ENCODE measurements at regions not wholly inside any gene's neighbourhood (a gene's known extent, or its start where the extent isn't known, plus 50 kb on each side); places are given as distances from the start of the nearest gene placed in this dataset.

- intact Hi-C loops (cut with DNase I; ENCODE audit: low total_unique reads) (no loop called here), in situ Hi-C loops (cut with MboI; ENCODE audit: low sequenced_read_pairs in 4 of 4) (no loop called here)
- H3K27me3 ChIP-seq = no peaks in the 10 kb centered on the region
- H3K27ac ChIP-seq = no peak overlapping the region
- ATAC-seq (no peak), DNase-seq (no peak)
- no peak overlapping the region for H3K4me3 ChIP-seq
- TF ChIP-seq POLR2A (IDR thresholded peaks at IDR 0.05) = no peak
- TF ChIP-seq CTCF (IDR thresholded peaks at IDR 0.05 in 4 of 5, conservative IDR thresholded peaks at IDR 0.05 in 1 of 5) = no peak
- H3K36me3 ChIP-seq = no peaks in the 10 kb centered on the region
- H3K9me3 ChIP-seq = no peaks in the 10 kb centered on the region
- peaks cover 22 to 24% of the 10 kb centered on the region in 2 donors for H3K4me1 ChIP-seq
Observed at GRCh38 chr6:140314682-140315081, 940.2 kb upstream of the CITED2 start.

GRCh38 chr6:140311146-140311545 lies 936.7 kb upstream of the CITED2 start:
- ATAC-seq (no peak), DNase-seq (no peak)
- Histone ChIP-seq H3K36me3 (no peaks in the 10 kb centered on the region), H3K9me3 (no peaks in the 10 kb centered on the region), H3K27ac (no peak overlapping the region), H3K4me3 (no peak overlapping the region), H3K4me1 (no peaks in the 10 kb centered on the region), H3K27me3 (no peaks in the 10 kb centered on the region)
- in situ Hi-C loops (cut with MboI; ENCODE audit: low sequenced_read_pairs in 4 of 4) = no loop called here
- intact Hi-C loops (cut with DNase I; ENCODE audit: low total_unique reads) = no loop called here
- TF ChIP-seq POLR2A (IDR thresholded peaks at IDR 0.05) (no peak), CTCF (IDR thresholded peaks at IDR 0.05 in 4 of 5, conservative IDR thresholded peaks at IDR 0.05 in 1 of 5) (no peak)

GRCh38 chr6:140303218-140303949 lies 928.9 kb upstream of the CITED2 start:
- in situ Hi-C loops (cut with MboI; ENCODE audit: low sequenced_read_pairs in 4 of 4) = no loop called here
- TF ChIP-seq CTCF (IDR thresholded peaks at IDR 0.05 in 4 of 5, conservative IDR thresholded peaks at IDR 0.05 in 1 of 5) (no peak), POLR2A (IDR thresholded peaks at IDR 0.05) (no peak)
- intact Hi-C loops (cut with DNase I; ENCODE audit: low total_unique reads) = no loop called here
- ATAC-seq = no peak
- H3K27me3 ChIP-seq = no peaks in the 10 kb centered on the region
- H3K4me1 ChIP-seq = no peaks in the 10 kb centered on the region
- no peaks in the 10 kb centered on the region for H3K36me3 ChIP-seq
- H3K9me3 ChIP-seq = no peaks in the 10 kb centered on the region
- DNase-seq = no peak
- H3K4me3 ChIP-seq = no peak overlapping the region
- no peak overlapping the region for H3K27ac ChIP-seq

- no peaks in the 10 kb centered on the region for H3K9me3 ChIP-seq
- intact Hi-C loops (cut with DNase I; ENCODE audit: low total_unique reads) = no loop called here
- no peak overlapping the region for H3K4me3 ChIP-seq
- in situ Hi-C loops (cut with MboI; ENCODE audit: low sequenced_read_pairs in 4 of 4) = no loop called here
- no peaks in the 10 kb centered on the region for H3K4me1 ChIP-seq
- no peaks in the 10 kb centered on the region for H3K27me3 ChIP-seq
- H3K36me3 ChIP-seq = no peaks in the 10 kb centered on the region
- ATAC-seq (no peak), DNase-seq (no peak)
- TF ChIP-seq POLR2A (IDR thresholded peaks at IDR 0.05) (no peak), CTCF (IDR thresholded peaks at IDR 0.05 in 4 of 5, conservative IDR thresholded peaks at IDR 0.05 in 1 of 5) (no peak)
- no peak overlapping the region for H3K27ac ChIP-seq
Observed at GRCh38 chr6:140300331-140300730, 925.9 kb upstream of the CITED2 start.

GRCh38 chr6:140289186-140289585 lies 914.7 kb upstream of the CITED2 start:
- Histone ChIP-seq H3K4me3 (no peak overlapping the region), H3K27ac (no peak overlapping the region), H3K9me3 (no peaks in the 10 kb centered on the region), H3K4me1 (peaks cover 0 to 8% of the 10 kb centered on the region in 2 donors), H3K36me3 (no peaks in the 10 kb centered on the region), H3K27me3 (no peaks in the 10 kb centered on the region)
- DNase-seq (no peak), ATAC-seq (no peak)
- intact Hi-C loops (cut with DNase I; ENCODE audit: low total_unique reads) = no loop called here
- in situ Hi-C loops (cut with MboI; ENCODE audit: low sequenced_read_pairs in 4 of 4) = no loop called here
- TF ChIP-seq CTCF (IDR thresholded peaks at IDR 0.05 in 4 of 5, conservative IDR thresholded peaks at IDR 0.05 in 1 of 5) = no peak
- no peak for TF ChIP-seq POLR2A (IDR thresholded peaks at IDR 0.05)
